ENCODE measurements at regions not wholly inside any gene's neighbourhood (a gene's known extent, or its start where the extent isn't known, plus 50 kb on each side); places are given as distances from the start of the nearest gene placed in this dataset.

GRCh38 chr6:126803769-126804168 lies 314.7 kb upstream of the RSPO3 start:
- TF ChIP-seq, protein P1, sequence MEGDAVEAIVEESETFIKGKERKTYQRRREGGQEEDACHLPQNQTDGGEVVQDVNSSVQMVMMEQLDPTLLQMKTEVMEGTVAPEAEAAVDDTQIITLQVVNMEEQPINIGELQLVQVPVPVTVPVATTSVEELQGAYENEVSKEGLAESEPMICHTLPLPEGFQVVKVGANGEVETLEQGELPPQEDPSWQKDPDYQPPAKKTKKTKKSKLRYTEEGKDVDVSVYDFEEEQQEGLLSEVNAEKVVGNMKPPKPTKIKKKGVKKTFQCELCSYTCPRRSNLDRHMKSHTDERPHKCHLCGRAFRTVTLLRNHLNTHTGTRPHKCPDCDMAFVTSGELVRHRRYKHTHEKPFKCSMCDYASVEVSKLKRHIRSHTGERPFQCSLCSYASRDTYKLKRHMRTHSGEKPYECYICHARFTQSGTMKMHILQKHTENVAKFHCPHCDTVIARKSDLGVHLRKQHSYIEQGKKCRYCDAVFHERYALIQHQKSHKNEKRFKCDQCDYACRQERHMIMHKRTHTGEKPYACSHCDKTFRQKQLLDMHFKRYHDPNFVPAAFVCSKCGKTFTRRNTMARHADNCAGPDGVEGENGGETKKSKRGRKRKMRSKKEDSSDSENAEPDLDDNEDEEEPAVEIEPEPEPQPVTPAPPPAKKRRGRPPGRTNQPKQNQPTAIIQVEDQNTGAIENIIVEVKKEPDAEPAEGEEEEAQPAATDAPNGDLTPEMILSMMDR (IDR thresholded peaks at IDR 0.05) = no peak

- TF ChIP-seq, protein P1 (IDR thresholded peaks at IDR 0.05) = peak; percentile 79
Observed at GRCh38 chr6:126804332-126805064, 314.0 kb upstream of the RSPO3 start.

GRCh38 chr6:126805861-126806260 lies 312.6 kb upstream of the RSPO3 start:
- TF ChIP-seq, protein P1 (IDR thresholded peaks at IDR 0.05) = no peak

- TF ChIP-seq, protein P1 (IDR thresholded peaks at IDR 0.05) = no peak
Observed at GRCh38 chr6:126807876-126808275, 310.6 kb upstream of the RSPO3 start.

DNA sequence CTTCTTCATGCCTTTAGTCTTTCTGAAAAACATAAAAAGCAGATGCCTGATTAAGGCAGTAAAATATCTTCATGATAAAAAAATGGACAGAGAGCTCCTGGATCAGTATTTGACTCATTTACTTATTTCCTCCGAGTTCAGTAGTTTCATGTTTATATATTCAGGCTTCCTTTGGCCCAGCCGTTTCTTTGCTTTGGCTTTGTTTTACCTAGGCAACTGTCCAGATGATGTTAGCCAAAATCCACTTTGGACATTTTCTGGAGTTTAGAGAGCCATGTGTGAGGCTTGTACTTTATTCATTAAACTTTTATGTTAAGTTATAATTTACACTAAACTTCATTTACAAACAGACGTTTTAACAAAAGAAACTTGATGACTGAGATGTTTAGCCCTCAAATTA lies 307.1 kb upstream of the RSPO3 start:
- TF ChIP-seq, protein P1 (IDR thresholded peaks at IDR 0.05) = no peak

GRCh38 chr6:126812010-126812409 lies 306.5 kb upstream of the RSPO3 start:
- TF ChIP-seq, protein P1 (IDR thresholded peaks at IDR 0.05) = no peak

DNA sequence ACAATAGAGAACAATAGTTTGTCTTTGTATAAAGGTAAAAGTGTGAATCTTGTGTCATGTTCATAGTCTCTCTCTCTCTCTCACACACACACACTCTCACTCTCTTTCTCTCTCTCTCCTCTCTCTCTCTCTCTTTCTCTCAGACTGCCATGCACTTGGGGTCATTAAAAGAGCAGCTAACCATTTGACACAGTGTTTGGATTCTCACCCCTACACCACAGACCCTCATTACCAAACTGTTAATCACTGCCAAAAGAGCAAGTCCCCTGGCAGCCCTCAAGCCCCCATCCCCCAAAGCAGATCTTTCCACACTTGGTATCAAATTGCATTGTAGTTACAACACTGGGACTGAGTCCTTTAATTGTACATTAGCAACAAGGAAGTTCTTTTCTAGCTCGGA lies 305.8 kb upstream of the RSPO3 start:
- TF ChIP-seq, protein P1 (IDR thresholded peaks at IDR 0.05) = no peak

DNA sequence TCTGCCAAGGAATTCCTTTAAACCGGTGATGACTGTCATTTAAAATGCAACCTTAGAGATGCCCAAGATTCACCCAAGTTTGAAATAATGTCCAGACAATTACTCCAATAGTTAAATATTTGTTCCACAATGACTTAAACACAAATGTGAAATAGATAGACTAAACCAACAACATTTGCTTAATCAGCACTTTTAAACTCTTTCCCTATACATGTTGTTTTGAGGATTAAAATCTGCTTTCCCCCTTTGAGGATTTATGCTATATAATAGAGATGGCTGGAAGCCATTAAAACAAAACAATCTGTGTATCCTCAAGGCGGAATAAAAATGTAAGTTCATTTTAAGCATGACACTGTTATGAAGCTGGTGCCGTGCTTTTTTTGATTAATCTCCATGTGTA lies 297.8 kb upstream of the RSPO3 start:
- TF ChIP-seq, protein P1 (IDR thresholded peaks at IDR 0.05) = no peak

Measured in LNCAP (cell line).